ENCODE measurements at regions not wholly inside any gene's neighbourhood (a gene's known extent, or its start where the extent isn't known, plus 50 kb on each side); places are given as distances from the start of the nearest gene placed in this dataset.

DNA sequence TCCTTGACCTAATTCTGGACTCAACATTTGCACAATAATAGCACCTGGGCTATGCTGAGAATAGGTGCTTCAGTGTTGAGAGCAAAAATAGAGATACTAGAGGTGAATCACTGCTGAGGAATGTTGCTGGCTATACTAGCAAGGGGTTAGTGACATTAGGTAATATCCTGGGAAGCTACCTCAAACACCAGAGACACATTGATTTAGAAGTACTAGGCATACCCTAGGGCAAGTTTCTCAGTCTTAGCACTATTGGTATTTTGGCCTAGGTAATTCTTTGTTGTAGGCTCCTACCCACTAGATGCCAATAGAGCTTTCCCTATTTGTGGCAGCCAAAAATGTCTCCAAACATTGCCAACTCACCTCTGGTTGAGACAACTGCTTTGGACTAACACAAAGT, 484.0 kb upstream of the MBL2 start:
- Histone ChIP-seq H3K36me3 (ENCODE audit: insufficient read depth) (no peaks in the 10 kb centered on the region), H2AFZ (ENCODE audit: low read depth) (no peak overlapping the region), H3K4me2 (no peak overlapping the region), H3K9ac (no peak overlapping the region), H3K79me2 (ENCODE audit: insufficient read depth, low read depth) (no peaks in the 10 kb centered on the region), H3K4me3 (IDR thresholded peaks at IDR 0.05; ENCODE audit: insufficient read depth, low read depth, low read length) (no peak overlapping the region), H3K4me1 (ENCODE audit: low read depth, poor library complexity, severe bottlenecking) (no peaks in the 10 kb centered on the region), H3K27me3 (ENCODE audit: insufficient read depth, low read depth) (no peaks in the 10 kb centered on the region), H4K20me1 (ENCODE audit: insufficient read depth) (no peaks in the 10 kb centered on the region), H3K27ac (no peak overlapping the region)
- TF ChIP-seq, protein P1, sequence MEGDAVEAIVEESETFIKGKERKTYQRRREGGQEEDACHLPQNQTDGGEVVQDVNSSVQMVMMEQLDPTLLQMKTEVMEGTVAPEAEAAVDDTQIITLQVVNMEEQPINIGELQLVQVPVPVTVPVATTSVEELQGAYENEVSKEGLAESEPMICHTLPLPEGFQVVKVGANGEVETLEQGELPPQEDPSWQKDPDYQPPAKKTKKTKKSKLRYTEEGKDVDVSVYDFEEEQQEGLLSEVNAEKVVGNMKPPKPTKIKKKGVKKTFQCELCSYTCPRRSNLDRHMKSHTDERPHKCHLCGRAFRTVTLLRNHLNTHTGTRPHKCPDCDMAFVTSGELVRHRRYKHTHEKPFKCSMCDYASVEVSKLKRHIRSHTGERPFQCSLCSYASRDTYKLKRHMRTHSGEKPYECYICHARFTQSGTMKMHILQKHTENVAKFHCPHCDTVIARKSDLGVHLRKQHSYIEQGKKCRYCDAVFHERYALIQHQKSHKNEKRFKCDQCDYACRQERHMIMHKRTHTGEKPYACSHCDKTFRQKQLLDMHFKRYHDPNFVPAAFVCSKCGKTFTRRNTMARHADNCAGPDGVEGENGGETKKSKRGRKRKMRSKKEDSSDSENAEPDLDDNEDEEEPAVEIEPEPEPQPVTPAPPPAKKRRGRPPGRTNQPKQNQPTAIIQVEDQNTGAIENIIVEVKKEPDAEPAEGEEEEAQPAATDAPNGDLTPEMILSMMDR (conservative IDR thresholded peaks at IDR 0.05; ENCODE audit: low read depth, low read length), result no peak

DNA sequence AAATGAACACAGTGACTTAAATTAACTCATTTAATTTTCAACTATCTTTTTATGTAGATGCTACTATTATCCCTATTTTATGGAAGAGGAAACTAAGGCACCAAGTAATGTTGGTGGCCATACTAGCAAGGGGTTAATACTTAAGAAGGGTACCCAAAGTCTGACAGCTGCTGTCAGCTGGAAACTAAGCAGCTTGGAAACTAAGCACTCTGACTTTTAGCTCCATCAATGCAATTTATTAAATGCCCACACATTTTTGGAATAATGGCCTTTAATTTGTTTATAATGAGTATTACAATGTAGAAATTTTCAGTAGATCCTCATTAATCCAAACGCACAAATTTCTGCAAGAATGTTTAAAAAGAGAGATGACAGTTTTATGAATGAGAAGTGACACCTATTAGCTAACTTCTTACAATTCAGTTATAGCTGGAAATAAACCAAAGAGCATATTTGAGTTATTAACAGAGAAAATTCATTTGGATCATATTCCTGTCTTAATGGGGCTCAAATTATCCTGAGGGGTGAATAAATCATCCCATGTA, 483.1 kb upstream of the MBL2 start:
- TF ChIP-seq, protein P1 (conservative IDR thresholded peaks at IDR 0.05; ENCODE audit: low read depth, low read length), result no peak
- H3K4me1 ChIP-seq (ENCODE audit: low read depth, poor library complexity, severe bottlenecking), result no peaks in the 10 kb centered on the region
- H3K79me2 ChIP-seq (ENCODE audit: insufficient read depth, low read depth), result no peaks in the 10 kb centered on the region
- no peak overlapping the region for H2AFZ ChIP-seq (ENCODE audit: low read depth)
- H3K4me3 ChIP-seq (IDR thresholded peaks at IDR 0.05; ENCODE audit: insufficient read depth, low read depth, low read length), result no peak overlapping the region
- H3K27me3 ChIP-seq (ENCODE audit: insufficient read depth, low read depth), result no peaks in the 10 kb centered on the region
- no peak overlapping the region for H3K4me2 ChIP-seq
- no peaks in the 10 kb centered on the region for H3K36me3 ChIP-seq (ENCODE audit: insufficient read depth)
- H3K9ac ChIP-seq, result no peak overlapping the region
- H4K20me1 ChIP-seq (ENCODE audit: insufficient read depth), result no peaks in the 10 kb centered on the region
- H3K27ac ChIP-seq, result no peak overlapping the region

DNA sequence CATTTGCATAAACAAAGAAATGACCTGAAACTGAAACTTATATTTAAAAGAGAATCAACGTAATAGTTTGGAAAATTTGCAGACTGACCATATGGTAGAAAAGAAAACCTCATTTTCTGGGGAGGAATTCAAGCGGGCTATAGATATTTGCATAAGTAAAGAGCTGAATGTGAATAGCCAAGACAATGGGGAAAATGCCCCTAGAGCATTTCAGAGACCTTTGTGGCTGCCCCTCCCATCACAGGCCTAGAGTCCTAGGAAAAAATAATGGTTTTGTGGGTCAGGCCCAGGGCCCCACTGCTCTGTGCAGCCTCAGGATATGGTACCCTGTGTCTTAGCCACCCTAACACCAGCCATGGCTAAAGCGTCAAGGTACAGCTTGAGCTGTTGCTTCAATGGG, 480.6 kb upstream of the MBL2 start:
- no peak overlapping the region for H3K4me3 ChIP-seq (IDR thresholded peaks at IDR 0.05; ENCODE audit: insufficient read depth, low read depth, low read length)

DNA sequence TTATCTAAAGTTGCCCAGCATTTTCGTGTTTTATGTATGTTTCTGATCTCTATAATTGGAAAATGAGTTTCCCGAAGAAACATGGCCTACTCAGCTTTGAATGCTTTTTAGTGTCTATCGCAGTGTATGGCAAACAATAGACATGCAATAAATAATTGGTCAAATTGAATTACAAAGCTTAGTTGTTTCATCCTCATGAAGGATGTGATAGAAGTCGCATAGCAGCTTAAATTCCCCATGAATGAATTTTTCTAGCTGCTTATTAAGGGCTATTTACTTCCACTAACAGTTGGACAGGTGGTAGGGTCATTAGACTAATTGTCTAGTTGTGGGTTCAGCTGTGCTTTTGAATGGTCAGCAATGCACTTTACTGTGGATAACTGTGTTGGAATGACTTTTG, 467.3 kb upstream of the MBL2 start:
- H3K36me3 ChIP-seq (ENCODE audit: insufficient read depth), result no peaks in the 10 kb centered on the region
- H3K4me3 ChIP-seq (IDR thresholded peaks at IDR 0.05; ENCODE audit: insufficient read depth, low read depth, low read length), result no peak overlapping the region
- no peak overlapping the region for H3K9ac ChIP-seq
- H3K79me2 ChIP-seq (ENCODE audit: insufficient read depth, low read depth), result no peaks in the 10 kb centered on the region
- H3K4me2 ChIP-seq, result no peak overlapping the region
- no peaks in the 10 kb centered on the region for H3K4me1 ChIP-seq (ENCODE audit: low read depth, poor library complexity, severe bottlenecking)
- no peaks in the 10 kb centered on the region for H4K20me1 ChIP-seq (ENCODE audit: insufficient read depth)
- H3K27me3 ChIP-seq (ENCODE audit: insufficient read depth, low read depth), result no peaks in the 10 kb centered on the region
- TF ChIP-seq, protein P1 (conservative IDR thresholded peaks at IDR 0.05; ENCODE audit: low read depth, low read length), result no peak
- H3K27ac ChIP-seq, result no peak overlapping the region
- H2AFZ ChIP-seq (ENCODE audit: low read depth), result no peak overlapping the region

More for the DNA sequence above, 480.6 kb upstream of the MBL2 start:
- Histone ChIP-seq H3K79me2 (ENCODE audit: insufficient read depth, low read depth) (no peaks in the 10 kb centered on the region), H2AFZ (ENCODE audit: low read depth) (no peak overlapping the region), H3K27ac (no peak overlapping the region), H3K4me1 (ENCODE audit: low read depth, poor library complexity, severe bottlenecking) (no peaks in the 10 kb centered on the region), H3K9ac (no peak overlapping the region), H4K20me1 (ENCODE audit: insufficient read depth) (no peaks in the 10 kb centered on the region), H3K4me2 (no peak overlapping the region), H3K36me3 (ENCODE audit: insufficient read depth) (no peaks in the 10 kb centered on the region), H3K27me3 (ENCODE audit: insufficient read depth, low read depth) (no peaks in the 10 kb centered on the region)
- TF ChIP-seq, protein P1 (conservative IDR thresholded peaks at IDR 0.05; ENCODE audit: low read depth, low read length), result no peak

Measured in KMS-11 (cell line).